ENCODE measurements at regions not wholly inside any gene's neighbourhood (a gene's known extent, or its start where the extent isn't known, plus 50 kb on each side); places are given as distances from the start of the nearest gene placed in this dataset.

GRCh38 chr6:154567695-154568220, 57.3 kb upstream of the CNKSR3 start:
- no peak for TF ChIP-seq EZH2 (IDR thresholded peaks at IDR 0.05; ENCODE audit: insufficient read depth, poor library complexity, severe bottlenecking)
- TF ChIP-seq EZH2phosphoT487 (IDR thresholded peaks at IDR 0.05; ENCODE audit: insufficient read depth, low read depth), result no peak

Data from GM23248 (cell line).